ENCODE measurements at regions not wholly inside any gene's neighbourhood (a gene's known extent, or its start where the extent isn't known, plus 50 kb on each side); places are given as distances from the start of the nearest gene placed in this dataset.

GRCh38 chr5:58056546-58056945 is 403.3 kb downstream of the PLK2 start:
- TF ChIP-seq CTCF (conservative IDR thresholded peaks at IDR 0.05; ENCODE audit: low read depth, low read length), result no peak
- no peak overlapping the region for H3K4me3 ChIP-seq (ENCODE audit: low read depth, low read length)
- peak; percentile 70 for DNase-seq (ENCODE audit: low read depth)

GRCh38 chr5:58054018-58054417 is 405.9 kb downstream of the PLK2 start:
- DNase-seq (ENCODE audit: low read depth), result no peak
- H3K4me3 ChIP-seq (ENCODE audit: low read depth, low read length), result no peak overlapping the region
- no peak for TF ChIP-seq CTCF (conservative IDR thresholded peaks at IDR 0.05; ENCODE audit: low read depth, low read length)

GRCh38 chr5:58048954-58049353 is 410.9 kb downstream of the PLK2 start:
- DNase-seq (ENCODE audit: low read depth), result no peak
- no peak overlapping the region for H3K4me3 ChIP-seq (ENCODE audit: low read depth, low read length)
- TF ChIP-seq CTCF (conservative IDR thresholded peaks at IDR 0.05; ENCODE audit: low read depth, low read length), result no peak

GRCh38 chr5:58048185-58048925 is 411.5 kb downstream of the PLK2 start:
- no peak overlapping the region for H3K4me3 ChIP-seq (ENCODE audit: low read depth, low read length)
- no peak for TF ChIP-seq CTCF (conservative IDR thresholded peaks at IDR 0.05; ENCODE audit: low read depth, low read length)

GRCh38 chr5:58046371-58046770 is 413.5 kb downstream of the PLK2 start:
- no peak for TF ChIP-seq CTCF (conservative IDR thresholded peaks at IDR 0.05; ENCODE audit: low read depth, low read length)
- DNase-seq (ENCODE audit: low read depth), result no peak

More at GRCh38 chr5:58048185-58048925, 411.5 kb downstream of the PLK2 start:
- no peak for DNase-seq (ENCODE audit: low read depth)

GRCh38 chr5:58044166-58044565 is 415.7 kb downstream of the PLK2 start:
- DNase-seq (ENCODE audit: low read depth), result no peak
- H3K4me3 ChIP-seq (ENCODE audit: low read depth, low read length), result no peak overlapping the region
- no peak for TF ChIP-seq CTCF (conservative IDR thresholded peaks at IDR 0.05; ENCODE audit: low read depth, low read length)

More at GRCh38 chr5:58046371-58046770, 413.5 kb downstream of the PLK2 start:
- H3K4me3 ChIP-seq (ENCODE audit: low read depth, low read length), result no peak overlapping the region
